ENCODE measurements at regions not wholly inside any gene's neighbourhood (a gene's known extent, or its start where the extent isn't known, plus 50 kb on each side); places are given as distances from the start of the nearest gene placed in this dataset.

GRCh38 chr9:84501587-84501986, 161.0 kb upstream of the SLC28A3 start:
- H3K9me2 ChIP-seq (replicated peaks; ENCODE audit: insufficient read depth), result no peaks in the 10 kb centered on the region

GRCh38 chr9:84502066-84502465, 161.5 kb upstream of the SLC28A3 start:
- no peak for DNase-seq (ENCODE audit: low spot score)
- Histone ChIP-seq H3K9me3 (ENCODE audit: low read depth) (no peaks in the 10 kb centered on the region), H3K27ac (peak overlapping the region; percentile 59), H3K4me2 (no peak overlapping the region), H2AFZ (no peak overlapping the region), H3K4me3 (no peak overlapping the region), H3K27me3 (no peaks in the 10 kb centered on the region), H3K4me1 (ENCODE audit: insufficient read depth) (no peaks in the 10 kb centered on the region), H3K36me3 (replicated peaks; ENCODE audit: insufficient read depth, low read depth) (no peaks in the 10 kb centered on the region), H4K20me1 (ENCODE audit: insufficient read depth, poor library complexity, severe bottlenecking) (no peaks in the 10 kb centered on the region), H3K9me2 (replicated peaks; ENCODE audit: insufficient read depth) (no peaks in the 10 kb centered on the region), H3K79me2 (no peaks in the 10 kb centered on the region)
- TF ChIP-seq EZH2phosphoT487 (IDR thresholded peaks at IDR 0.05; ENCODE audit: low read depth, severe bottlenecking, unreplicated experiment) (no peak), CTCF (IDR thresholded peaks at IDR 0.05; ENCODE audit: poor library complexity) (no peak), EZH2 (IDR thresholded peaks at IDR 0.05; ENCODE audit: borderline replicate concordance) (no peak)

More at GRCh38 chr9:84501587-84501986, 161.0 kb upstream of the SLC28A3 start:
- no peaks in the 10 kb centered on the region for H3K9me3 ChIP-seq (ENCODE audit: low read depth)
- H3K4me1 ChIP-seq (ENCODE audit: insufficient read depth), result no peaks in the 10 kb centered on the region
- H2AFZ ChIP-seq, result no peak overlapping the region
- peak; percentile 37 for DNase-seq (ENCODE audit: low spot score)
- H3K79me2 ChIP-seq, result no peaks in the 10 kb centered on the region
- no peaks in the 10 kb centered on the region for H3K27me3 ChIP-seq
- H4K20me1 ChIP-seq (ENCODE audit: insufficient read depth, poor library complexity, severe bottlenecking), result no peaks in the 10 kb centered on the region
- no peaks in the 10 kb centered on the region for H3K36me3 ChIP-seq (replicated peaks; ENCODE audit: insufficient read depth, low read depth)
- no peak overlapping the region for H3K4me2 ChIP-seq
- H3K27ac ChIP-seq, result peak overlapping the region; percentile 59
- H3K4me3 ChIP-seq, result no peak overlapping the region
- TF ChIP-seq EZH2 (IDR thresholded peaks at IDR 0.05; ENCODE audit: borderline replicate concordance) (no peak), EZH2phosphoT487 (IDR thresholded peaks at IDR 0.05; ENCODE audit: low read depth, severe bottlenecking, unreplicated experiment) (no peak), CTCF (IDR thresholded peaks at IDR 0.05; ENCODE audit: poor library complexity) (no peak)

GRCh38 chr9:84504360-84504759, 163.8 kb upstream of the SLC28A3 start:
- Histone ChIP-seq H3K9me3 (ENCODE audit: low read depth) (no peaks in the 10 kb centered on the region), H3K4me3 (no peak overlapping the region), H3K27me3 (no peaks in the 10 kb centered on the region), H2AFZ (no peak overlapping the region), H3K27ac (no peak overlapping the region), H3K4me1 (ENCODE audit: insufficient read depth) (no peaks in the 10 kb centered on the region), H4K20me1 (ENCODE audit: insufficient read depth, poor library complexity, severe bottlenecking) (no peaks in the 10 kb centered on the region), H3K4me2 (no peak overlapping the region), H3K36me3 (replicated peaks; ENCODE audit: insufficient read depth, low read depth) (no peaks in the 10 kb centered on the region), H3K9me2 (replicated peaks; ENCODE audit: insufficient read depth) (no peaks in the 10 kb centered on the region), H3K79me2 (no peaks in the 10 kb centered on the region)
- TF ChIP-seq EZH2phosphoT487 (IDR thresholded peaks at IDR 0.05; ENCODE audit: low read depth, severe bottlenecking, unreplicated experiment) (no peak), EZH2 (IDR thresholded peaks at IDR 0.05; ENCODE audit: borderline replicate concordance) (no peak), CTCF (IDR thresholded peaks at IDR 0.05; ENCODE audit: poor library complexity) (no peak)
- 75% methylated on average over 2 of the region's 2 CpGs for WGBS (ENCODE audit: low lambda C conversion rate, missing lambda C conversion rate)
- DNase-seq (ENCODE audit: low spot score), result no peak

GRCh38 chr9:84511651-84512050, 157.9 kb upstream of the NTRK2 start:
- Histone ChIP-seq H3K27me3 (no peaks in the 10 kb centered on the region), H3K9me2 (replicated peaks; ENCODE audit: insufficient read depth) (no peaks in the 10 kb centered on the region), H3K27ac (no peak overlapping the region), H3K79me2 (no peaks in the 10 kb centered on the region), H3K4me3 (no peak overlapping the region), H3K4me2 (no peak overlapping the region), H4K20me1 (ENCODE audit: insufficient read depth, poor library complexity, severe bottlenecking) (no peaks in the 10 kb centered on the region), H2AFZ (no peak overlapping the region), H3K4me1 (ENCODE audit: insufficient read depth) (peaks cover 13% of the 10 kb centered on the region), H3K36me3 (replicated peaks; ENCODE audit: insufficient read depth, low read depth) (no peaks in the 10 kb centered on the region), H3K9me3 (ENCODE audit: low read depth) (no peaks in the 10 kb centered on the region)
- no peak for DNase-seq (ENCODE audit: low spot score)
- WGBS (ENCODE audit: low lambda C conversion rate, missing lambda C conversion rate), result 82% methylated on average over 2 of the region's 2 CpGs
- no peak for TF ChIP-seq EZH2phosphoT487 (IDR thresholded peaks at IDR 0.05; ENCODE audit: low read depth, severe bottlenecking, unreplicated experiment)
- TF ChIP-seq EZH2 (IDR thresholded peaks at IDR 0.05; ENCODE audit: borderline replicate concordance), result no peak
- no peak for TF ChIP-seq CTCF (IDR thresholded peaks at IDR 0.05; ENCODE audit: poor library complexity)
